ENCODE measurements at regions not wholly inside any gene's neighbourhood (a gene's known extent, or its start where the extent isn't known, plus 50 kb on each side); places are given as distances from the start of the nearest gene placed in this dataset.

DNA sequence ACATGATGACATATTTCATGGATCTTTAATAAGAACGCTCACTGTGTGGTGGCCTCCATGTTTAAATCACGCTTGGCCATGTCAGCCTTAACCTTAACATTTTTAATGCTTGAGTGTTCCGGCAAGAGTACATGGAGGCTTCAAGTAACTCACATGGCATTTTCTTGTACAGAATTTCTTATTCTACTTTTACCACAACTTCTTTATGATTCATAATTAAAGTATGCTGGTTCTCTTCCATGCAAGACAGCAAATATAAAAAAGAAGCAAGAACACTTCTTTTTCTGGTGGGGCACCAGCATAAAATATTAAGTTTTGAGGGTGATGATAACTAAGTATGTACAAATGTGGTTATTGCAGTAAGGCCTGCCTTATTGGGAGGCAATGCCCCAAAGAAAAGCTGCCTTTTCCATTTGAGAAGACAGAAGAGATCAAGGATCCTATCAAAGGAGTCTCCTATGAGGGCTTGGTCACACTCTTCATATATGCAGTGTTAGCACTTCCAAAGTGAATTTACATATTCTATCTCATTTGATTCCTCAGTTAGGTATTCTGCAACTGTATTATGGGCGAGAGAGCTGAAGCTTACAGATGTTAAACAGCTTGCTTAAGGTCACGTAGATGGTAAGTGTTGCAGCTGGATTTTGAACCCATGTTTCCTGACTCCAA is 382.7 kb upstream of the MEF2C start:
- Histone ChIP-seq H3K4me3 (ENCODE audit: low read length) (no peak overlapping the region), H3K4me1 (ENCODE audit: control insufficient read depth, insufficient read depth, low read length) (peaks cover 11% of the 10 kb centered on the region), H3K4me2 (ENCODE audit: low read length) (peak overlapping the region; percentile 32), H3K9ac (ENCODE audit: low read depth, low read length) (no peak overlapping the region), H3K9me3 (replicated peaks; ENCODE audit: low read length) (no peaks in the 10 kb centered on the region), H3K36me3 (ENCODE audit: insufficient read depth, low read length) (no peaks in the 10 kb centered on the region), H3K27me3 (ENCODE audit: control insufficient read depth, insufficient read depth, low read length) (no peaks in the 10 kb centered on the region)

DNA sequence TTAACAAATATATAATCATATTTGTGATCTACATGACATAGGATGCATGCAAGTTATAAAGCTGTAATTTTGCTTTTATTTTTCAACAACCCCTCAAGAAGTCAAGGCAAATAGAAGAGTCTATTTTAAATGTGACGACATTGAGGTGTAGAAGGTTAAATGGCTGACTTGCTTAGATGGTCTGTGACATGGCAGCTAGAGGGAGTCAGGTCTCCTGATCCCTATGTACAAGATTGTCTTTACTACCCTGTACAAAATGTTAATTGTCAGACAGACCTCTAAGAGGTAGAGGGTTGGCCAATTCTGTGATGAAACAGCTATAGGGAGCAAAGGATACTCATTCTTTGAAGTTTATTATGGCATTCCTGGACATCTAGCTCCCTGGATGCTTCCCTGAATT is 380.9 kb upstream of the MEF2C start:
- H3K9ac ChIP-seq (ENCODE audit: low read depth, low read length) = no peak overlapping the region
- no peaks in the 10 kb centered on the region for H3K9me3 ChIP-seq (replicated peaks; ENCODE audit: low read length)
- H3K4me1 ChIP-seq (ENCODE audit: control insufficient read depth, insufficient read depth, low read length) = peaks cover 11% of the 10 kb centered on the region
- H3K4me2 ChIP-seq (ENCODE audit: low read length) = no peak overlapping the region
- H3K27me3 ChIP-seq (ENCODE audit: control insufficient read depth, insufficient read depth, low read length) = no peaks in the 10 kb centered on the region
- no peaks in the 10 kb centered on the region for H3K36me3 ChIP-seq (ENCODE audit: insufficient read depth, low read length)
- H3K4me3 ChIP-seq (ENCODE audit: low read length) = no peak overlapping the region

DNA sequence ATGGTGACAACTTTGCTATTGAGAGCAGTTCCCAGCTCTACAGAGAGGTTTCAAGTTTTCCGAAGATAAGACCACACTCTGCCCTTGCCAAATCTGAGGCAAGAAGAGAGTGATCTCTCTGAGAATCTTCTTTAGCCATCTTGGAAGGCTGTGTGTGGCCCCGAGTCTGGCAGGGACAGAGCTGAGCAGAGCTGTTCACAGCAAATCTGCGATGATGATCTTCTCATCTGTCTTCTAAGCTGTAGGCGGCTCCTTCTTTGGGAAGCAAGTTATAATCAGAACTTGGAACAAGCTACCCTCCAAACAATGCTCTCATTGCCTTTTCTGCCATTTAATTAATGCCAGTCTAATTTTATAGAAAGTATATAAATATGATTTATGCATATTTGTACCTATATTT is 379.0 kb upstream of the MEF2C start:
- Histone ChIP-seq H3K4me3 (ENCODE audit: low read length) (no peak overlapping the region), H3K27me3 (ENCODE audit: control insufficient read depth, insufficient read depth, low read length) (no peaks in the 10 kb centered on the region), H3K36me3 (ENCODE audit: insufficient read depth, low read length) (no peaks in the 10 kb centered on the region), H3K4me1 (ENCODE audit: control insufficient read depth, insufficient read depth, low read length) (peaks cover 11% of the 10 kb centered on the region), H3K4me2 (ENCODE audit: low read length) (no peak overlapping the region), H3K9me3 (replicated peaks; ENCODE audit: low read length) (no peaks in the 10 kb centered on the region), H3K9ac (ENCODE audit: low read depth, low read length) (no peak overlapping the region)

GRCh38 chr5:89260254-89260653 is 377.3 kb upstream of the MEF2C start:
- Histone ChIP-seq H3K9ac (ENCODE audit: low read depth, low read length) (no peak overlapping the region), H3K27me3 (ENCODE audit: control insufficient read depth, insufficient read depth, low read length) (no peaks in the 10 kb centered on the region), H3K9me3 (replicated peaks; ENCODE audit: low read length) (no peaks in the 10 kb centered on the region), H3K4me3 (ENCODE audit: low read length) (no peak overlapping the region), H3K4me1 (ENCODE audit: control insufficient read depth, insufficient read depth, low read length) (peaks cover 3% of the 10 kb centered on the region), H3K4me2 (ENCODE audit: low read length) (no peak overlapping the region), H3K36me3 (ENCODE audit: insufficient read depth, low read length) (no peaks in the 10 kb centered on the region)

DNA sequence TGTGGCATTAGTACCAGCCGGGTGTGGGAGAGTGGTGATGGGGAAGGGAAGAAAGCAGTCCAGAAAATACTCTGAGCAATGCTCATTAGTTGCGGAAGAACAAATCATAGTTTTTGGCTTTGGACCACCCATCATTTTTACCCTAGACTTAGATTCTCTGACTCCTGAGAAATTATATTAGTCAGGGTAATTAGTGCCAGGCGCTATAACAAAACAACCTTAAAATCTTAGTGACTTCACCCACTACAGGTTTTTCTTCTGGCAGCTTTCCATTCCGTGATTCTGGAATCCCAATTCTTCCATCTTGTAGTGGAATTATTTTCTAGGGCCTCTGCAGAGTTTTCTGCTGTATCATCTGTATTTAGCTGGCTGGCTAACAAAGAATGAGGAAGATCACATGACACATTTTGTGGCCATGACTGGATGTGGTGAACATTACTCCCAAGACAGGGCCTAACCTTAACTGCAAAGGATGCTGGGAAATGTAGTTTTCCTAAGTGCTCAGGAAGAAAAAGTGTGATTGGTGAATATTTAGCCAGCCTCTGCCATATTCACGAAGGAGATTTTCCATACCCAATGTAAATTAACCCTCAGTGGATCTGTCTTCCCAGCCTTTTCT is 373.0 kb upstream of the MEF2C start:
- no peak overlapping the region for H3K4me3 ChIP-seq (ENCODE audit: low read length)
- no peaks in the 10 kb centered on the region for H3K36me3 ChIP-seq (ENCODE audit: insufficient read depth, low read length)
- no peaks in the 10 kb centered on the region for H3K9me3 ChIP-seq (replicated peaks; ENCODE audit: low read length)
- no peaks in the 10 kb centered on the region for H3K4me1 ChIP-seq (ENCODE audit: control insufficient read depth, insufficient read depth, low read length)
- H3K4me2 ChIP-seq (ENCODE audit: low read length) = no peak overlapping the region
- no peak overlapping the region for H3K9ac ChIP-seq (ENCODE audit: low read depth, low read length)
- H3K27me3 ChIP-seq (ENCODE audit: control insufficient read depth, insufficient read depth, low read length) = no peaks in the 10 kb centered on the region

- Histone ChIP-seq H3K9ac (ENCODE audit: low read depth, low read length) (no peak overlapping the region), H3K27me3 (ENCODE audit: control insufficient read depth, insufficient read depth, low read length) (no peaks in the 10 kb centered on the region), H3K4me1 (ENCODE audit: control insufficient read depth, insufficient read depth, low read length) (no peaks in the 10 kb centered on the region), H3K9me3 (replicated peaks; ENCODE audit: low read length) (no peaks in the 10 kb centered on the region), H3K4me3 (ENCODE audit: low read length) (no peak overlapping the region), H3K36me3 (ENCODE audit: insufficient read depth, low read length) (no peaks in the 10 kb centered on the region), H3K4me2 (ENCODE audit: low read length) (no peak overlapping the region)
Measured at GRCh38 chr5:89253666-89254352, 370.8 kb upstream of the MEF2C start.

- no peak overlapping the region for H3K4me3 ChIP-seq (ENCODE audit: low read length)
- H3K27me3 ChIP-seq (ENCODE audit: control insufficient read depth, insufficient read depth, low read length) = no peaks in the 10 kb centered on the region
- H3K4me1 ChIP-seq (ENCODE audit: control insufficient read depth, insufficient read depth, low read length) = peaks cover 7% of the 10 kb centered on the region
- no peaks in the 10 kb centered on the region for H3K36me3 ChIP-seq (ENCODE audit: insufficient read depth, low read length)
- H3K4me2 ChIP-seq (ENCODE audit: low read length) = no peak overlapping the region
- no peaks in the 10 kb centered on the region for H3K9me3 ChIP-seq (replicated peaks; ENCODE audit: low read length)
- H3K9ac ChIP-seq (ENCODE audit: low read depth, low read length) = no peak overlapping the region
Measured at GRCh38 chr5:89246864-89247263, 363.9 kb upstream of the MEF2C start.

DNA sequence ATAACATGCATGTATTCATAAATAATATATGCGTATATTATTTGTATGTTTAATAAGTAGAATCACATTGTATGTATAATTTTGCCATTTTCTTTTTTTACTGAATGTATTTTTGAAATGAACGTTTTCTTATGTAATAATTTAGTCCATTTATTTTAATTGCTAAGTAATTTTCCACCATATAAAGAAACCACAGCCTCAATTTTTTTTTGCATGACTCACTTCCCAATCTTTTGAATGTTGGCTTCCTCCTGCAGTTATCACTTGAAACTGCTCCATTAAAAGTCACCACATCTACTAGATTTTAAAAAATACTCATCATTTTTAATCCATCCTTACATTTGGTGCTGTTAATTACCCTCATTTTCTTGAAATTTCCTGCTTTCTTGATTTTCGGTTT is 363.3 kb upstream of the MEF2C start:
- H3K9me3 ChIP-seq (replicated peaks; ENCODE audit: low read length) = no peaks in the 10 kb centered on the region
- no peak overlapping the region for H3K4me3 ChIP-seq (ENCODE audit: low read length)
- no peak overlapping the region for H3K9ac ChIP-seq (ENCODE audit: low read depth, low read length)
- no peaks in the 10 kb centered on the region for H3K27me3 ChIP-seq (ENCODE audit: control insufficient read depth, insufficient read depth, low read length)
- no peak overlapping the region for H3K4me2 ChIP-seq (ENCODE audit: low read length)
- no peaks in the 10 kb centered on the region for H3K36me3 ChIP-seq (ENCODE audit: insufficient read depth, low read length)
- H3K4me1 ChIP-seq (ENCODE audit: control insufficient read depth, insufficient read depth, low read length) = peaks cover 9% of the 10 kb centered on the region

DNA sequence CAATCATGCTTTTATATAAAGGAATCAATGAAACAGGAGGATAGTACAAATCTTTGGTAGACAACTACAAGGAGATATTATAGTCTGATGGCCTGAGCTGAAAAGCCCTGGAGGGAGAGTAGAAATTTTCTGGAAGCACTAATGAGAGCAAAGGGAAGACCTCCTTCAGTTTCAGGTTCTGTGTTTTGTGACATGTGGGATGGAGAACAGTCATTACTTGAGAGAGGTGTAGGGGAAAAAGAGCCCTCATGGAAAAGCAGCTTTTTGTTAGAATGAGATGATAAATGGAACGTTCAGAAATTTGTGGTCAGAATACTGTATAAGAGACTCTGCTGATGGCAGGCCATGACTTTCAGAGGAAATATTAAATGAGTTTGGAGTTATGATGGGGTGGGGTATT is 360.6 kb upstream of the MEF2C start:
- no peaks in the 10 kb centered on the region for H3K27me3 ChIP-seq (ENCODE audit: control insufficient read depth, insufficient read depth, low read length)
- H3K4me2 ChIP-seq (ENCODE audit: low read length) = no peak overlapping the region
- no peak overlapping the region for H3K9ac ChIP-seq (ENCODE audit: low read depth, low read length)
- no peaks in the 10 kb centered on the region for H3K36me3 ChIP-seq (ENCODE audit: insufficient read depth, low read length)
- H3K4me3 ChIP-seq (ENCODE audit: low read length) = no peak overlapping the region
- no peaks in the 10 kb centered on the region for H3K9me3 ChIP-seq (replicated peaks; ENCODE audit: low read length)
- H3K4me1 ChIP-seq (ENCODE audit: control insufficient read depth, insufficient read depth, low read length) = peaks cover 26% of the 10 kb centered on the region

DNA sequence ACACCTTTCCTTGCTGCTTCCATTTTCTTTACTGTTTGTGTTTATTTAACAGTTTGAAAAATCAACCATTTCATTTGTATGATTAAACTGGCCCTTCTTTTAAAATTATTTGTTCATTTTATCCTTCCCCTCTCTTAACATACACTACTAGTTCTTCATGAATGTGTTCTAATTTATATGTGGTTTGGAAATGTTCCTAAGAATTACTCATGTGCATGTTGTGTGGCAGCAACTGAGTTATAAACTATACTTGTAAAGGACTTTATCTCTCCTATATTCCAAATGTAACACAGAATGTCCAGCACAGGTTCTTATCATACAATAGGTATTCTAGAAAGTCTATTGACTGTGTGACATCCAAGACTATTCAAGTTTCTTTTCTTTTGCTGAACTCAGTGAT is 358.2 kb upstream of the MEF2C start:
- no peaks in the 10 kb centered on the region for H3K9me3 ChIP-seq (replicated peaks; ENCODE audit: low read length)

GRCh38 chr5:89236900-89237299 is 353.9 kb upstream of the MEF2C start:
- Histone ChIP-seq H3K27me3 (ENCODE audit: control insufficient read depth, insufficient read depth, low read length) (no peaks in the 10 kb centered on the region), H3K36me3 (ENCODE audit: insufficient read depth, low read length) (no peaks in the 10 kb centered on the region), H3K4me2 (ENCODE audit: low read length) (no peak overlapping the region), H3K4me3 (ENCODE audit: low read length) (no peak overlapping the region), H3K9me3 (replicated peaks; ENCODE audit: low read length) (no peaks in the 10 kb centered on the region), H3K9ac (ENCODE audit: low read depth, low read length) (no peak overlapping the region), H3K4me1 (ENCODE audit: control insufficient read depth, insufficient read depth, low read length) (peaks cover 25% of the 10 kb centered on the region)

More for the DNA sequence above, 358.2 kb upstream of the MEF2C start:
- Histone ChIP-seq H3K4me3 (ENCODE audit: low read length) (no peak overlapping the region), H3K4me1 (ENCODE audit: control insufficient read depth, insufficient read depth, low read length) (peaks cover 24% of the 10 kb centered on the region), H3K36me3 (ENCODE audit: insufficient read depth, low read length) (no peaks in the 10 kb centered on the region), H3K4me2 (ENCODE audit: low read length) (no peak overlapping the region), H3K27me3 (ENCODE audit: control insufficient read depth, insufficient read depth, low read length) (no peaks in the 10 kb centered on the region), H3K9ac (ENCODE audit: low read depth, low read length) (no peak overlapping the region)

DNA sequence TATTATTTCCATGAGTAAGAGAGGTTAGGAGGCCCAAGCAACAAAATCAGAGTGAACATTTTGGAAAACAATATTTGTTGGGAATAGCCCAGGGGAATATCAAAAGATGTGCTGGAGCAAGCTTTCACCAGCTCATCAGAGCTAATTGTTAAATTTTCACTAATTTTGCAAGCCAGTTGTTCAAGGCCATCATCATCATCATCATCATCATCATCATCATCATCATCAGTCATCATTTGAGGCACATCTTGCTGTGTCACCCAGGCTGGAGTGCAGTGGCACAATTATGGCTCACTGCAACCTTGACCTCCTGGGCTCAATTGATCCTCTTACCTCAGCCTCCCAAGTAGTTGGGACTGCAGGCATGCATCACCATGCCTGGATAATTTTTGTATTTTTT is 350.5 kb upstream of the MEF2C start:
- H3K27me3 ChIP-seq (ENCODE audit: control insufficient read depth, insufficient read depth, low read length) = no peaks in the 10 kb centered on the region
- peaks cover 5% of the 10 kb centered on the region for H3K4me1 ChIP-seq (ENCODE audit: control insufficient read depth, insufficient read depth, low read length)

More for the DNA sequence above, 350.5 kb upstream of the MEF2C start:
- Histone ChIP-seq H3K36me3 (ENCODE audit: insufficient read depth, low read length) (no peaks in the 10 kb centered on the region), H3K9ac (ENCODE audit: low read depth, low read length) (no peak overlapping the region), H3K4me3 (ENCODE audit: low read length) (no peak overlapping the region), H3K9me3 (replicated peaks; ENCODE audit: low read length) (no peaks in the 10 kb centered on the region), H3K4me2 (ENCODE audit: low read length) (no peak overlapping the region)
